ENCODE measurements at regions not wholly inside any gene's neighbourhood (a gene's known extent, or its start where the extent isn't known, plus 50 kb on each side); places are given as distances from the start of the nearest gene placed in this dataset.

GRCh38 chr2:5026571-5027234 lies 665.5 kb upstream of the SOX11 start:
- no peak for DNase-seq

GRCh38 chr2:5035057-5035488 lies 657.1 kb upstream of the SOX11 start:
- DNase-seq: no peak

GRCh38 chr2:5036256-5036655 lies 655.9 kb upstream of the SOX11 start:
- DNase-seq: no peak

GRCh38 chr2:5039241-5039975 lies 652.8 kb upstream of the SOX11 start:
- DNase-seq: no peak

- DNase-seq: no peak
Measured at GRCh38 chr2:5040571-5040970, 651.6 kb upstream of the SOX11 start.

GRCh38 chr2:5041501-5041900 lies 650.7 kb upstream of the SOX11 start:
- no peak for DNase-seq

- DNase-seq: no peak
Measured at GRCh38 chr2:5042666-5043440, 649.3 kb upstream of the SOX11 start.

- no peak for DNase-seq
Measured at GRCh38 chr2:5051300-5051699, 640.9 kb upstream of the SOX11 start.

GRCh38 chr2:5052905-5053304 lies 639.3 kb upstream of the SOX11 start:
- no peak for DNase-seq

GRCh38 chr2:5057891-5058351 lies 634.3 kb upstream of the SOX11 start:
- DNase-seq: no peak

- DNase-seq: no peak
Measured at GRCh38 chr2:5060956-5061355, 631.2 kb upstream of the SOX11 start.

- DNase-seq: no peak
Measured at GRCh38 chr2:5064687-5065086, 627.5 kb upstream of the SOX11 start.

GRCh38 chr2:5067816-5068215 lies 624.4 kb upstream of the SOX11 start:
- DNase-seq: no peak

- DNase-seq: no peak
Measured at GRCh38 chr2:5070257-5070656, 621.9 kb upstream of the SOX11 start.

- no peak for DNase-seq
Measured at GRCh38 chr2:5074733-5075132, 617.5 kb upstream of the SOX11 start.

- no peak for DNase-seq
Measured at GRCh38 chr2:5076599-5076998, 615.6 kb upstream of the SOX11 start.

GRCh38 chr2:5077479-5078089 lies 614.6 kb upstream of the SOX11 start:
- no peak for DNase-seq

GRCh38 chr2:5083402-5083801 lies 608.8 kb upstream of the SOX11 start:
- no peak for DNase-seq

- no peak for DNase-seq
Measured at GRCh38 chr2:5089409-5089808, 602.8 kb upstream of the SOX11 start.

GRCh38 chr2:5093056-5093455 lies 599.1 kb upstream of the SOX11 start:
- DNase-seq: no peak

GRCh38 chr2:5093518-5093917 lies 598.7 kb upstream of the SOX11 start:
- no peak for DNase-seq

- no peak for DNase-seq
Measured at GRCh38 chr2:5094192-5094591, 598.0 kb upstream of the SOX11 start.

- no peak for DNase-seq
Measured at GRCh38 chr2:5098286-5098685, 593.9 kb upstream of the SOX11 start.
